Omental fat pad (tissue), 3 donors: ENCODE measurements at regions not wholly inside any gene's neighbourhood (a gene's known extent, or its start where the extent isn't known, plus 50 kb on each side); places are given as distances from the start of the nearest gene placed in this dataset.

Experiments
- ATAC-seq: fragments of 150-250 bp; one replicate; pipeline ENCODE4 v1.9.1; 2016; ENCODE audit warnings: mild to moderate bottlenecking, moderate library complexity; ENCODE audit not compliant: low FRiP score
- DNase-seq: peaks from one replicate; pipeline ENCODE4 v3.0.0-alpha.2; 2019; ENCODE audit warnings: low spot score
- CTCF ChIP-seq, 3 donors: fragments of 450-650 bp; IDR thresholded peaks; one replicate each; pipeline ENCODE4 v1.5.1; 2016 to 2017; ENCODE audit warnings: antibody characterized with exemption in 3 of 3, mild to moderate bottlenecking in 3 of 3, moderate library complexity in 2 of 3

GRCh38 chr7:41297166-41297565, 405.7 kb downstream of the INHBA start:
- DNase-seq: no peak
- no peak for TF ChIP-seq CTCF (IDR thresholded peaks at IDR 0.05)
- no peak for ATAC-seq

GRCh38 chr7:41295455-41295815, 407.5 kb downstream of the INHBA start:
- TF ChIP-seq CTCF (IDR thresholded peaks at IDR 0.05): no peak
- DNase-seq (no peak), ATAC-seq (no peak)

GRCh38 chr7:41294556-41295454, 408.1 kb downstream of the INHBA start:
- no peak for DNase-seq
- no peak for TF ChIP-seq CTCF (IDR thresholded peaks at IDR 0.05)
- ATAC-seq: no peak

- no peak for TF ChIP-seq CTCF (IDR thresholded peaks at IDR 0.05)
- ATAC-seq (no peak), DNase-seq (no peak)
These were observed 410.4 kb downstream of the INHBA start for GRCh38 chr7:41292487-41292886.

GRCh38 chr7:41287559-41288335, 415.1 kb downstream of the INHBA start:
- no peak for ATAC-seq
- no peak for DNase-seq
- no peak for TF ChIP-seq CTCF (IDR thresholded peaks at IDR 0.05)

- ATAC-seq (no peak), DNase-seq (no peak)
- no peak for TF ChIP-seq CTCF (IDR thresholded peaks at IDR 0.05)
These were observed 422.4 kb downstream of the INHBA start for GRCh38 chr7:41280491-41280890.
